ENCODE measurements at regions not wholly inside any gene's neighbourhood (a gene's known extent, or its start where the extent isn't known, plus 50 kb on each side); places are given as distances from the start of the nearest gene placed in this dataset.

DNA sequence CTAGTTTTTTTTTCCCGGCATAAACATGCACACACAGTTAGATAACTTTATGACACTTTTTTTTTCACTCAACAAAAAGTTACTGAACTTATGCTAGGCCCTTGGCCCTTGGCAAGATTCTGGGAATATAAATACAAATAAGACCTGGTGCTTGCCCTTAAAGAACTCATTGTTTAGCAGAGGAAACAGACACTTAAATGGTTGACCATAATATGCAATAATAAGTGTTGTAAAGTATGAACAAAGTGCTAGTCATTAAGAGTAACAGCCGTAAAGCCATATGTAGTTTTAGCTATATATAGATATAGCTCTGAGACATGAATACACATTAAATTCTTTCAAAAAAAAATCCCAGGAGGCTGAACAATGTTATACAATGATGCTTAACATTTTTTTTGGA, 198.3 kb downstream of the CYYR1 start:
- Mint-ChIP-seq H3K4me3 (no peak overlapping the region), H3K4me1 (no peaks in the 10 kb centered on the region), H3K9me3 (peaks cover 6% of the 10 kb centered on the region), H3K36me3 (no peaks in the 10 kb centered on the region), H3K27ac (no peak overlapping the region)
- ATAC-seq: no peak
- DNase-seq (ENCODE audit: low spot score in 2 of 2): no peak

DNA sequence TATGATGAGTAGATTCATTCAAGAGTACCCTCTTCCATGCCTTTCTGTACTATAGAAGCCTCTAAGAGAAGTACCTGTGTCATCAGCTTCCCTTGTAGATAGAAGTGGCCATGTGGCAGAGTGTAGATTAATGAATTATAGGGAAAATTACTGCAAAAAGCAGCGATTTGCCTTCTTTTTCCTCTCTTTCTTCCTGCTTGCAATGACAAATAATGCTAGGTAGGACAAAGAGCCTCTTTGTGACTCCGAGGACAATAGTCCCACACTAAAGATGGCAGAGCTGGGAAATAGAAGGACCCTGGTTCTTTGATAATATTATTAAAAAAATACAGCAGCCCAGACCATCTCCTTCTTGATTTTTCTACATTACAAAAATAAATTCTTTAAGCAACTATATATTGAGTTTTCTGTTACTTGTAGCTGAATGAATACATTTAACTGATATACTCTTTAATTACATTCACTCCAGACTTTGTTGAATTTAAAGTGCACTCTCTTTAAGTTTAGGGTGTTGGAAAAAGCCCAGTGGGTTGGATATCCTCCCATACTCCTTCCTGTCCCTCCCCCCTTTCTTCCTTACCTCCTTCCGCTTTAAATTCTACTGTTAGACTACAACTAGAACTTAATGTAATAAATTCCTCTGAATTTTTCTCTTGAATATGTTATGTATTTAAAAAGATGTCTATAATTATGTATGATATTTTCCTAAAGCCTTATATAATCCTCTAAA, 198.2 kb upstream of the APP start:
- DNase-seq (ENCODE audit: low spot score in 2 of 2) (no peak), ATAC-seq (no peak)
- Mint-ChIP-seq H3K4me3 (no peak overlapping the region), H3K4me1 (no peaks in the 10 kb centered on the region), H3K9me3 (peaks cover 7% of the 10 kb centered on the region), H3K27ac (no peak overlapping the region), H3K36me3 (no peaks in the 10 kb centered on the region)

DNA sequence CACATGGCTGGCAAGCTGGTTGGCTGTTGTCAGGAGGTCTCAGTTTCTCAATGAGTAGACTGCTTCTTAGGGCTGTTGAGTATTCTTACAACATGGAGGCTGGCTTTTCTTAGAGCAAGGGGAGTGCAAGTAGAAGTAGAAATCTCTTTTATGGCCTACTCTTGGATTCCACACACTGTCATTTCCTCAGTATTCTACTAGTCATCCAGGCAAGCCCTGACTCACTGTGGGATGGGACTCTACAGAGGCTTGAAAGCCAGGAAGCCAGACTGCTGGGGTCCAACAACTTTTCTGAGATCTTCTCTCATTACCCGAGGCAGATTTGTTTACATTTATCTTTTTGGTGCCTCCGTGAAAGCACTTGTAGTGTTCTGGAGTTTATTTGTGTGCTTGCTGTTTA, 196.2 kb upstream of the APP start:
- H3K36me3 Mint-ChIP-seq: no peaks in the 10 kb centered on the region
- H3K27ac Mint-ChIP-seq: no peak overlapping the region
- DNase-seq (ENCODE audit: low spot score in 2 of 2) (no peak), ATAC-seq (no peak)
- peaks cover 8% of the 10 kb centered on the region for H3K9me3 Mint-ChIP-seq
- H3K4me1 Mint-ChIP-seq: no peaks in the 10 kb centered on the region
- no peak overlapping the region for H3K4me3 Mint-ChIP-seq

DNA sequence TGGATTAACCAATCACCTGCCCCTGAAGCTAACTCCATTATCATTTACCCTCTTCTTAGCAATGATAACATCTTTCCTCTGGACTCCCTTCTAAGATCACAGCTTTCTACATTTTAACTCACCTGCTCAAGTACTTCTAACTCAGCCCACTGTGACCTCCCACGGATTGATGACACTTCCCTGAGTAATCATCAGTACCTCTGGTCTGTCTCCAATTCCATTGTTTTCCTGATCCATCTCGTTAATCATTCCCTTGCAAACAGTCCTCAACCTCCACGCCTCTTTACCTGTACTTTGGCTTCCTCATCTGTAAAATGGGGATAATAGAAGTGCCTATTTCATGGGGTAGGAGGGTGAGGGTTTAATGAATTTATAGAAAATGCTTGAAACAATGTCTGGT, 195.3 kb upstream of the APP start:
- no peak overlapping the region for H3K27ac Mint-ChIP-seq
- DNase-seq (ENCODE audit: low spot score in 2 of 2): no peak
- peaks cover 8% of the 10 kb centered on the region for H3K9me3 Mint-ChIP-seq
- no peaks in the 10 kb centered on the region for H3K36me3 Mint-ChIP-seq
- no peak overlapping the region for H3K4me3 Mint-ChIP-seq
- H3K4me1 Mint-ChIP-seq: no peaks in the 10 kb centered on the region
- no peak for ATAC-seq

DNA sequence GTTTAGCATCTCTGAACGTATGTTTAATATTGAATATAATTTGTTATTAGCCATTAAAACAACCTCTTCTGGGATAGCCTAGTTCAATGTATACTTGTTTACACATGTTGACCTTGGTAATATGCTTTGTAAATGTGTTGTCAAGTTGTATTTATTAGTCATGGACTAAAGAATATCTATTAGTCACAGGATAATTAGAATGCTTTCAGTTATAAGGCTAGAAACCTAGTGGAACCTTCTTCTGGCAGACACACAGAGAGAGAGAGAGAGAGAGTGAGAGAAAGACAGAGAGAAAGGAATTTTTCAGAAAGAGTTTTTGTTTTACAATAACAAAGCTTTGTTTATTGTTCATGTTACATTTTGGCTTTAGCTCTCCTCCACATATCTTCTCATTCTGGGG, 181.1 kb upstream of the APP start:
- no peaks in the 10 kb centered on the region for H3K36me3 Mint-ChIP-seq
- DNase-seq (ENCODE audit: low spot score in 2 of 2): no peak
- no peaks in the 10 kb centered on the region for H3K4me1 Mint-ChIP-seq
- H3K9me3 Mint-ChIP-seq: peaks cover 6% of the 10 kb centered on the region
- H3K4me3 Mint-ChIP-seq: no peak overlapping the region
- no peak for ATAC-seq
- no peak overlapping the region for H3K27ac Mint-ChIP-seq

DNA sequence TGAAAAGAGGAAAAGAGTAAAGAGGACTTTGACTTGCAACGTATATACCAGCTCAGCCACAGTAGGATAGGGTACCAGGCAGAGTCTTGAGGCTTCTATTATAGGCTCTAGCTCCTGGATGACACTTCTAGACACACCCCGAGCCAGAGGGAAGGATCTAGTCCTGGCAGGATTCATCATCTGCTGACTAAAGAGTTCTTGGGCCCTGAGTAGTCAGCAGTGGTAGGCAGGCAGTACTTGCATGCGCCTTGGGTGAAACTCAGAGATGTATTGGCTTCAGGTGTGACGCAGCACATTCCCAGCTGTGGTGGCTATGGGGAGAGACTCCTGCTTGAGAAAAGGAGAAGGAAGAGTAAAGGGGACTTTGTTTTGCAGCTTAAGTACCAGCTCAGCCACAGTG, 162.3 kb upstream of the APP start:
- DNase-seq (ENCODE audit: low spot score in 2 of 2) (no peak), ATAC-seq (no peak)
- H3K4me3 Mint-ChIP-seq: no peak overlapping the region
- H3K27ac Mint-ChIP-seq: no peak overlapping the region
- H3K4me1 Mint-ChIP-seq: no peaks in the 10 kb centered on the region
- H3K9me3 Mint-ChIP-seq: peaks cover 9% of the 10 kb centered on the region
- H3K36me3 Mint-ChIP-seq: no peaks in the 10 kb centered on the region

DNA sequence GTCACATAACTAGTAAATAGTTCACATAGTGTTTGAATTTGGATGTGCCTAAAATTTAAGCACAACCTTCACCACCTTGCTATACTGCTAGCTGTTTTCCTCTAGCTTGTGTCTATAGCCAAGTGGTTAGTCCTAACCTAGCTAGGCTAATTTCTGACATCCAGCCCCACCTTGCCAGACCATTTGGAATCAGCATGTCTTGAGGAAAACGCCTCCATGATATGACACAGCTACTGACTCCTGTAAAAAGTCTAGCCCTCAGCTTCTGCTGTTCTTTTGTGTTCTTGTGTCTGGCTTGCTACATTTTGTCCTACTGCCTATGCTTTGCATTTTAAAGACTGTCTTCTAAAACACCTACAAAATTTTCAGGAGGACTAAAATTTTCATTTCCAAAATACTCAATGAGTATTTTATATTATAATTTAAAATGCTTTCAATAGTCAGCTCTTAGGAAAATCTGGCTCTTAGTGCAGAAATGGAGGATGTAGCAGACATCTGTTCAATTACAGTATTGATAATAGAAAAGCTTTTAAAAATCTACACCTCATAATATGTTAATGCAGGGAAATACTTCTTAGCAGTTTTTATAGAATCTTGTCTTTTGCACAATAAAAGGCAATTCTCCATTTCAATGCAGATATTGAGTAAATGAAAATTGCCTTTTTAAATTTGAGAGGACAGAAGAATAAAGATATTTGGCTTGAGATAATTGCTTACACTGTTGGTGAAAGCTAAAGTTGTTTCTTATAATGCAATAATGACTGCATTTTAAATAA, 160.8 kb upstream of the APP start:
- H3K9me3 Mint-ChIP-seq: peaks cover 8% of the 10 kb centered on the region

DNA sequence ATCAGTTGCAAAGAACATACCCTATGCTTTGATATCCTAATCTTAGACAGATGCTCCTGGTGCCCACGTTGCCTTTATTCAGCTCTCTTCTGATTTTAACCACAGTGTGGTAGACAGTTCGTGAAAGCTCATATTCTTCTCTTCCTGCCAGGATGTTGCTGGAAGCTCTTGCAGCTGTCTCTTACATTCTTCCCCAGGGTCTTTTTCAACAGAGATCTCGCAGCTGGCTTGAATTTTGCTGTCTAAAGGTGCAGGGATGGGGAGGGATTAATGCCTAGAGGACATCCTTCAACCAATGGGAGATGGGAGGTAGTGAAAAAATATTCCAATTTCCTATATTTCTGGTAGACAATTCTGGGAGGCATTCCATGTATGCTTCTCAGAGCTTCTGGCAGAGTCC, 150.0 kb upstream of the APP start:
- Mint-ChIP-seq H3K4me3 (no peak overlapping the region), H3K27ac (no peak overlapping the region), H3K4me1 (no peaks in the 10 kb centered on the region), H3K36me3 (no peaks in the 10 kb centered on the region), H3K9me3 (peaks cover 15% of the 10 kb centered on the region)
- ATAC-seq: no peak
- DNase-seq (ENCODE audit: low spot score in 2 of 2): no peak

More for the DNA sequence above, 160.8 kb upstream of the APP start:
- Mint-ChIP-seq H3K4me1 (no peaks in the 10 kb centered on the region), H3K27ac (no peak overlapping the region), H3K4me3 (no peak overlapping the region), H3K36me3 (no peaks in the 10 kb centered on the region)
- DNase-seq (ENCODE audit: low spot score in 2 of 2): no peak
- no peak for ATAC-seq

DNA sequence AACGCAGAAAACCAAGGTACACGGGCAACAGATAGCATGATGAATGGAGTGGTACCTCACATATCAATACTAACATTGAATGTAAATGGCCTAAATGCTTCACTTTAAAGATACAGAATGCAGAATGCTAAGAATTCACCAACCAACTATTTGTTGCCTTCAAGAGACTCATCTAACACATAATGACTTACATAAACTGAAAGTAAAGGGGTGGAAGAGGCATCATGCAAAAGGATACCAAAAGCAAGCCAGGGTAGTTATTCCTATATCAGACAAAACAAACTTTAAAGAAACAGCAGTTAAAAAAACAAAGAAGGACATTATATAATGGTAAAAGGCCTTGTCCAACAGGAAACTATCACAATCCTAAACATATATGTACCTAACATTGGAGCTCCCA, 137.1 kb upstream of the APP start:
- Mint-ChIP-seq H3K4me3 (no peak overlapping the region), H3K27ac (no peak overlapping the region), H3K9me3 (peaks cover 6% of the 10 kb centered on the region), H3K36me3 (no peaks in the 10 kb centered on the region), H3K4me1 (no peaks in the 10 kb centered on the region)
- DNase-seq (ENCODE audit: low spot score in 2 of 2) (no peak), ATAC-seq (no peak)

DNA sequence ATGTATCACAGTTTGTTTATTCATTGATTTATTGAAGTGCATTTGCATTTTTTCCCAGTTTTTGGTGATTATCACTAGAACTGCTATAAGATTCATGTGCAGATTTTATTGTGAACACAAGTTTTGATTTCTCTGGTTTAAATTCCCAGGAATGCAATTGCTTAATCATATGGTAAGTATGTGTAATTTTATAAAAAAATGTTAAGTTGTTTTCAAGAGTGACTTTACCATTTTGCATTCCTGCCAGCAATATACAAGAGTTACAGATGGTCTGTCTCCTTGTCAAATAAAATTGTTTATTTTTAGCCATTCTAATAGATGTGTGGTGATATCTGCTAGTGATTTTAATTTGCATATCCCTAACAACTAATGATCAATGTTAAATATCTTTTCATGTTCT, 127.3 kb upstream of the APP start:
- H3K4me3 Mint-ChIP-seq: no peak overlapping the region
- no peaks in the 10 kb centered on the region for H3K36me3 Mint-ChIP-seq
- DNase-seq (ENCODE audit: low spot score in 2 of 2) (no peak), ATAC-seq (no peak)
- peaks cover 13% of the 10 kb centered on the region for H3K9me3 Mint-ChIP-seq
- H3K27ac Mint-ChIP-seq: no peak overlapping the region
- no peaks in the 10 kb centered on the region for H3K4me1 Mint-ChIP-seq

DNA sequence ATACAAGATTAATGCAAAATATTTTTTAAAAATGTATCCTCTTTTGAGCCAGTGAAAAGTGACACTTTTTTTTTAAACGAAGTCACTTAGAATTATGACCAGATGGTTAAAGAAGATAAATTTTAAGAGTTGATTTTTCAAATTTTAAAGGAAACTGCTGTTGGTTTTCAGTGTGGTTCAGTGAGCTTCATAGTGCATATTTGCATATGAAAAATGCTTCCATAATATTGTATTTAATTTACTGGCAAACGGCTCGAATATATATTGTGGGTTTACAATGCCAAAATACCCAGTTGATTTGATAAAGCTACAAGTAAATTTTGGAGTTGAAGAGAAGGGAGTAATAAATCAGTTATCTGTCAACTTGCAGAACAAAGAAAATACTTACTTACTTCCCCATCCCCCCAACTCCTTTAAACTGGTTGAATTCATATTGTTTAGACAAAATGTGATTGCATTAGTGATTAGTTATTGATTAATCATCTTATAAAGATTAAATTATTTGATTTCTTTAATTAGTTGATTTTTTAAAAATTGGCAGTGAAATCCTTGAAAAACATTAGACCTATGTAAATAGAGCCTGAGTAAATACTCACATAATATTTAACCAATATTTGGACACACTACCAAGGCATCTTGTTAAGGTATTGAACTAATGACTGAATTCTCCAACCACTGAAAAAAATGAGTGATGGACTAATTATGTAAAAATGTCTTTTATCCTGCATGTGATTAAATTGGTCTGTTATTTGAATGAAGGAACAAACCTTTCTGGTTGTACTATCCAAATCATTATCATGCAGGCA, 122.8 kb upstream of the APP start:
- ATAC-seq (no peak), DNase-seq (ENCODE audit: low spot score in 2 of 2) (no peak)
- H3K27ac Mint-ChIP-seq: no peak overlapping the region
- peaks cover 11% of the 10 kb centered on the region for H3K9me3 Mint-ChIP-seq
- H3K36me3 Mint-ChIP-seq: no peaks in the 10 kb centered on the region
- H3K4me1 Mint-ChIP-seq: no peaks in the 10 kb centered on the region
- no peak overlapping the region for H3K4me3 Mint-ChIP-seq

DNA sequence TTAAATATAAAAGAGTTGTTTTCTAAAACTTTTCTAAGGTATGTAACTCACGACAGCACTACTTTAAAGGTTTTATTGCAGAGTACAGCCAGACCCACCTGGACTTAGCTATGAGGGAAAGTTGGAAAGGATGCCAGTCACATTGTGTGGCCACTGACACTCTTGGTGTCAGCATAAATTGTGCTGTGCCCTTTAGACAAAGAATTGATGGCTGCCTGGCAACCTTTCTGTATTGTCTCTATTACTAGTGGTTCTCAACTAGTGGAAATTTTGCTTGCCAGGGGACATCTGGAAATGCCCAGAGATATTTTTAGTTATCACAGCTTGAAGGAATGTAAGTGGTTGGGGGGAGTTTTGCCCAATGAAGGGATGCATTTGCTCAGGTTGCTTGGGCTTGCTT, 117.5 kb upstream of the APP start:
- H3K4me1 Mint-ChIP-seq: no peaks in the 10 kb centered on the region
- H3K9me3 Mint-ChIP-seq: no peaks in the 10 kb centered on the region
- no peak for ATAC-seq
- no peak for DNase-seq (ENCODE audit: low spot score in 2 of 2)
- no peak overlapping the region for H3K27ac Mint-ChIP-seq
- no peaks in the 10 kb centered on the region for H3K36me3 Mint-ChIP-seq
- H3K4me3 Mint-ChIP-seq: no peak overlapping the region

DNA sequence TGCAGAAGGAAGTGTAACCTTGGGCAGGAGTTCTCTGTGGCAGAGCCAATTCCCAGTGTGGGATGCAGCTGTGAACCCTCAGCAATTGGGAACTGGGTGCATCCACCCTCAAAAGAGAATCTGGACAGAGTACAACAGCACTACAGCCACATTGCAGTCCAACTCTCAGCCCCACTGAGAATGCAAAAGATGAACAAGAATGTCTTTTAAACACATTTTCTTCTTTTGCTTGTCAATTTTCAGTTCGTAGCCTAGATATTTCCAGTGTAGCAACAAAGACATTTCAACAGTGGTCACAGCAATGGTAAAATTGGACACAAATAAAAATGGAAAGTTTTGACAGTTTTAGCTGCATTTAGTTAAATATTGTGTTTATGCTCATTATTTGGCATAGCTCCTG, 114.0 kb upstream of the APP start:
- Mint-ChIP-seq H3K27ac (no peak overlapping the region), H3K4me3 (no peak overlapping the region), H3K36me3 (no peaks in the 10 kb centered on the region), H3K4me1 (no peaks in the 10 kb centered on the region), H3K9me3 (no peaks in the 10 kb centered on the region)
- no peak for ATAC-seq
- DNase-seq (ENCODE audit: low spot score in 2 of 2): no peak

DNA sequence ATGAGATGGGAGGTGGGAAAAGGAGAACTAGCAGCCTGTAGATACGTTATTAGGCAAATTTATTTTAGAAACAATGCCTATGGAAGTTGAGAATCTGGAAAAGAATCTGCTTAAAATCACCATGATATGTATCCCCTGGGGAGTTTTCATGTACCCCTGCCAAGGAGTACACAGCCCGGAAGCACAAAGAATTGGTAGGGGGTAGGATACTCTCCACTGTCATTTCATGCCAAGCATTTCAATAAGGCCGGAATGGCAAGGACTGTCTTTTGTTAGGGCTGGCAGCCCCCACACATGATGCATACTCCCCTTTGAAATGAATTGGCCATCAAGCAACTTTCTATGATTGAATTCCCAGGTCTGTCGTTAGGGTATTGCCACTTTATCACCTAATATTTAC, 111.5 kb upstream of the APP start:
- ATAC-seq: no peak
- H3K4me3 Mint-ChIP-seq: no peak overlapping the region

DNA sequence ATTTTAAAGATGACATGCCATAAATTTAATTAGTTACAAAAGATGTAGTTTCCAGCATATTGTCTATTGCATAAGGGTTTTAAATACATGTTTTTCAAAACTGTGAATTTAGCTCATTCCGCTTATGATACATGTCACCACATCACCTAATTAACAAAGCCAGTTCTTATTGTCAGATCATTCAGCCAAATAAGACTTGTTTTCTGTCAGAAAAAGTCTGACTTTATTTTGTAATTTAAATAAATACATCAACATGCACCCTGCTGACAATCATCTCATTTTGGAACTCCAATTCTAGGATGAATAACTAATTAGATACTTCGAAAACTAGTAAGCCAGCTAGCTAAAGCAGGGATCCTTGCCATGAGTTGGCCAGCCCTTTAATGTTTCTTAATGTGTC, 110.9 kb upstream of the APP start:
- H3K27ac Mint-ChIP-seq: no peak overlapping the region
- no peaks in the 10 kb centered on the region for H3K36me3 Mint-ChIP-seq
- no peak overlapping the region for H3K4me3 Mint-ChIP-seq
- no peaks in the 10 kb centered on the region for H3K4me1 Mint-ChIP-seq
- ATAC-seq (no peak), DNase-seq (ENCODE audit: low spot score in 2 of 2) (no peak)
- H3K9me3 Mint-ChIP-seq: peaks cover 3% of the 10 kb centered on the region

More for the DNA sequence above, 111.5 kb upstream of the APP start:
- Mint-ChIP-seq H3K36me3 (no peaks in the 10 kb centered on the region), H3K27ac (no peak overlapping the region), H3K4me1 (no peaks in the 10 kb centered on the region), H3K9me3 (peaks cover 3% of the 10 kb centered on the region)
- DNase-seq (ENCODE audit: low spot score in 2 of 2): no peak

DNA sequence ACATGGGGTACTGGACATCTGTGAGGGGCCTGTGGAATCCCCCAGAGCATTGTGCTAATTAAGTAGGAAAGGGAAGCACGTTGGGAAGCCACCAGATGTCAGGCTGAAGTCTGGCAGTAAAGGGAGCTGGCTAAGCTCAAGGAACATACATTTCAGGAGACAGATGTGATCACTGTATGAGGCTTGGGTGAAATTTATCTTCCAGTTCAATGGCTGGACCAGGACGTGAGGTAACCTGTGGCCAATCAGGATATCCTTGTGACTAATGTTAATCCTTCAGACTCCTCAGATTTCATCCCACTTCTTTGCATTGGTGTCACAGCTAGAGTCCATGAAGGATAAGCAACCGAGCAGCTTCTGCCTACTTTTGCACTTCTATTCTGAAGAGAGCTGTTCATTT, 110.2 kb upstream of the APP start:
- no peak for ATAC-seq
- no peak for DNase-seq (ENCODE audit: low spot score in 2 of 2)
- Mint-ChIP-seq H3K36me3 (no peaks in the 10 kb centered on the region), H3K9me3 (peaks cover 3% of the 10 kb centered on the region), H3K4me3 (no peak overlapping the region), H3K4me1 (no peaks in the 10 kb centered on the region), H3K27ac (no peak overlapping the region)

All from stimulated activated effector memory CD8-positive, alpha-beta T cell treated with anti-CD3 and anti-CD28 coated beads, Interleukin-12 subunit alpha, Interleukin-12 subunit beta, amount 100 ng/mL, for 72 hours (primary cell).